ENCODE measurements at regions not wholly inside any gene's neighbourhood (a gene's known extent, or its start where the extent isn't known, plus 50 kb on each side); places are given as distances from the start of the nearest gene placed in this dataset.

- TF ChIP-seq CTCF (IDR thresholded peaks at IDR 0.05) (no peak), ZFX (IDR thresholded peaks at IDR 0.05; ENCODE audit: borderline replicate concordance) (no peak)
Observed at GRCh38 chr13:31442571-31442970, 242.8 kb downstream of the B3GLCT start.

All from 22Rv1 (cell line).